SK-N-SH (cell line): ENCODE measurements at regions not wholly inside any gene's neighbourhood (a gene's known extent, or its start where the extent isn't known, plus 50 kb on each side); places are given as distances from the start of the nearest gene placed in this dataset.

Source experiments
- CTCF ChIA-PET: fragments of 300-600, 350-600 bp; formaldehyde crosslinking; extraction: SDS; loops from one replicate; lab custom pipeline; 2021; lab: Yijun Ruan, JAX
- POLR2A ChIA-PET: fragments of 350-600 bp; sonication (Branson Sonifier 250); formaldehyde crosslinking; extraction: SDS; loops from one replicate; lab custom pipeline; 2020; ENCODE audit warnings: antibody characterized with exemption, inconsistent platforms; lab: Yijun Ruan, JAX
- DNase-seq: peaks from one replicate; pipeline ENCODE4 v3.0.0; 2012
- H2AFZ ChIP-seq: fragments of 200-600 bp; sonication (generic); 2 replicates; pipeline ENCODE4 v1.8.1; 2016; ENCODE audit warnings: antibody characterized with exemption, mild to moderate bottlenecking, low read depth
- H3F3A ChIP-seq: fragments of 200-600 bp; sonication (generic); replicated peaks from 2 replicates; pipeline ENCODE3; 2016; ENCODE audit warnings: antibody characterized with exemption, mild to moderate bottlenecking; ENCODE audit not compliant: insufficient read depth
- H3K27ac ChIP-seq, 2 experiments: fragments of 200-500 bp in 1 of 2; fragments of 200-600 bp in 1 of 2; sonication (Bioruptor generic) in 1 of 2; sonication (generic), shearing (Covaris generic) in 1 of 2; 2 replicates each; pipeline versions ENCODE4 v1.5.1 to v1.6.1; 2014 to 2016; ENCODE audit warnings: low read depth in 2 of 2, inconsistent platforms in 1 of 2, low read length in 1 of 2, mild to moderate bottlenecking in 1 of 2, mixed read lengths in 1 of 2
- H3K27me3 ChIP-seq: fragments of 200-600 bp; sonication (generic), shearing (Covaris generic); 2 replicates; pipeline ENCODE4 v1.6.1; 2016; ENCODE audit warnings: mixed run types; ENCODE audit not compliant: insufficient read depth
- H3K36me3 ChIP-seq, 2 experiments: fragments of 200-500 bp in 1 of 2; fragments of 200-600 bp in 1 of 2; sonication (Bioruptor generic) in 1 of 2; sonication (generic) in 1 of 2; replicated peaks in 1 of 2; 2 replicates each; pipeline versions ENCODE3 to v1.5.1; 2014 to 2016; ENCODE audit warnings: low read length in 1 of 2, mild to moderate bottlenecking in 1 of 2; ENCODE audit not compliant: insufficient read depth in 2 of 2, control insufficient read depth in 1 of 2
- H3K4me1 ChIP-seq, 2 experiments: fragments of 200-500 bp in 1 of 2; fragments of 200-600 bp in 1 of 2; sonication (Bioruptor generic) in 1 of 2; sonication (generic), shearing (Covaris generic) in 1 of 2; 2 replicates each; pipeline versions ENCODE4 v1.5.1 to v1.6.1; 2014 to 2016; ENCODE audit warnings: low read depth in 1 of 2, low read length in 1 of 2, mixed run types in 1 of 2; ENCODE audit not compliant: insufficient read depth in 2 of 2, control insufficient read depth in 1 of 2
- H3K4me2 ChIP-seq: fragments of 200-600 bp; sonication (generic), shearing (Covaris generic); 2 replicates; pipeline ENCODE4 v1.6.1; 2017; ENCODE audit warnings: mixed run types
- H3K4me3 ChIP-seq, 2 experiments: fragments of 200-500 bp in 1 of 2; fragments of 200-600 bp in 1 of 2; sonication (Bioruptor generic) in 1 of 2; sonication (generic), shearing (Covaris generic) in 1 of 2; 2 replicates each; pipeline versions ENCODE4 v1.5.1 to v1.8.1; 2014 to 2016; ENCODE audit warnings: low read depth in 2 of 2, inconsistent platforms in 1 of 2, low read length in 1 of 2, mild to moderate bottlenecking in 1 of 2, mixed read lengths in 1 of 2, moderate library complexity in 1 of 2
- H3K79me2 ChIP-seq: fragments of 200-600 bp; sonication (generic); 2 replicates; pipeline ENCODE4 v1.8.1; 2017; ENCODE audit warnings: mild to moderate bottlenecking; ENCODE audit not compliant: insufficient read depth
- H3K9ac ChIP-seq: fragments of 200-600 bp; sonication (generic); 2 replicates; pipeline ENCODE4 v1.6.1; 2017; ENCODE audit warnings: mixed run types
- H3K9me2 ChIP-seq: fragments of 200-600 bp; sonication (generic); 2 replicates; pipeline ENCODE4 v1.6.1; 2017; ENCODE audit warnings: mixed run types
- H3K9me3 ChIP-seq: fragments of 200-600 bp; sonication (generic); 2 replicates; pipeline ENCODE4 v1.6.1; 2017; ENCODE audit warnings: mixed run types, mild to moderate bottlenecking, moderate library complexity
- H4K20me1 ChIP-seq: fragments of 200-600 bp; sonication (generic); 2 replicates; pipeline ENCODE4 v1.6.1; 2017; ENCODE audit warnings: mild to moderate bottlenecking, mixed run types; ENCODE audit not compliant: insufficient read depth
- CHD2 ChIP-seq: fragments of 150-350 bp; IDR thresholded peaks from 2 replicates; pipeline ENCODE4 v1.6.1; 2018; ENCODE audit warnings: low read length; ENCODE audit not compliant: partially characterized antibody
- CTCF ChIP-seq: fragments of 200-600 bp; sonication (generic); IDR thresholded peaks from 2 replicates; pipeline ENCODE4 v1.6.1; 2017; ENCODE audit warnings: antibody characterized with exemption, mild to moderate bottlenecking, moderate library complexity
- ELF1 ChIP-seq: IDR thresholded peaks from 2 replicates; pipeline ENCODE4 v1.4.0; 2012
- EP300 ChIP-seq, 2 experiments: IDR thresholded peaks; 2 replicates each; pipeline versions ENCODE4 v1.4.0 to v1.6.1; 2012; ENCODE audit warnings: borderline replicate concordance in 1 of 2, low read depth in 1 of 2, low read length in 1 of 2
- FOSL2 ChIP-seq: IDR thresholded peaks from 2 replicates; pipeline ENCODE4 v1.4.0; 2012; ENCODE audit warnings: low read depth, mild to moderate bottlenecking, moderate library complexity, borderline replicate concordance
- GABPA ChIP-seq: IDR thresholded peaks from 2 replicates; pipeline ENCODE4 v1.4.0; 2012; ENCODE audit warnings: low read depth, mild to moderate bottlenecking
- GATA2 ChIP-seq: sonication (generic); formaldehyde crosslinking; IDR thresholded peaks from 2 replicates; pipeline ENCODE4 v1.5.0; 2020; ENCODE audit warnings: mild to moderate bottlenecking, missing genetic modification reagents
- NFIC ChIP-seq: IDR thresholded peaks from 2 replicates; pipeline ENCODE4 v1.4.0; 2012; ENCODE audit warnings: borderline replicate concordance
- PBX3 ChIP-seq: IDR thresholded peaks from 2 replicates; pipeline ENCODE4; 2012
- RCOR1 ChIP-seq: fragments of 150-350 bp; IDR thresholded peaks from 2 replicates; pipeline ENCODE4 v1.6.1; 2017; ENCODE audit warnings: antibody characterized with exemption, low read length
- RFX5 ChIP-seq: IDR thresholded peaks from 2 replicates; pipeline ENCODE4 v1.6.1; 2012; ENCODE audit warnings: mild to moderate bottlenecking, improper control_type of control experiment, low read length
- RXRA ChIP-seq: IDR thresholded peaks from 2 replicates; pipeline ENCODE4 v1.4.0; 2012; ENCODE audit warnings: low read depth, mild to moderate bottlenecking, borderline replicate concordance
- TAF1 ChIP-seq: IDR thresholded peaks from 2 replicates; pipeline ENCODE4 v1.6.1; 2012; ENCODE audit warnings: low read depth, mild to moderate bottlenecking, low read length, moderate library complexity, borderline replicate concordance
- TEAD4 ChIP-seq: IDR thresholded peaks from 2 replicates; pipeline ENCODE4 v1.4.0; 2012; ENCODE audit warnings: mild to moderate bottlenecking, borderline replicate concordance; ENCODE audit not compliant: insufficient read depth
- USF1 ChIP-seq: IDR thresholded peaks from 2 replicates; pipeline ENCODE4 v1.4.0; 2012; ENCODE audit warnings: low read depth, borderline replicate concordance
- WGBS: methylation state at CpG from one replicate; pipeline ENCODE4 v1.1.6; 2017; ENCODE audit warnings: low lambda C conversion rate; 5-methylcytosine and 5-hydroxymethylcytosine counted together

GRCh38 chr4:147222906-147223305, 258.0 kb upstream of the EDNRA start:
- H3K36me3 ChIP-seq: no peaks in the 10 kb centered on the region
- ChIA-PET CTCF (no interaction called here), POLR2A (no interaction called here)
- H3K9ac ChIP-seq: no peak overlapping the region
- H3K4me2 ChIP-seq: no peak overlapping the region
- H3K9me3 ChIP-seq: no peaks in the 10 kb centered on the region
- TF ChIP-seq RXRA (no peak), USF1 (no peak), CTCF (no peak), NFIC (no peak), RFX5 (no peak), TAF1 (no peak), RCOR1 (no peak), FOSL2 (no peak)
- no peak overlapping the region for H3K4me3 ChIP-seq
- no peak overlapping the region for H2AFZ ChIP-seq
- no peaks in the 10 kb centered on the region for H3K27me3 ChIP-seq
- no peaks in the 10 kb centered on the region for H3K4me1 ChIP-seq
- H3F3A ChIP-seq: no peaks in the 10 kb centered on the region
- H3K9me2 ChIP-seq: no peaks in the 10 kb centered on the region
- no peaks in the 10 kb centered on the region for H4K20me1 ChIP-seq
- DNase-seq: no peak
- no peaks in the 10 kb centered on the region for H3K79me2 ChIP-seq
- WGBS: 48% methylated on average over 4 of the region's 4 CpGs
- no peak overlapping the region for H3K27ac ChIP-seq

GRCh38 chr4:147223576-147223975, 257.3 kb upstream of the EDNRA start:
- H3K27me3 ChIP-seq: no peaks in the 10 kb centered on the region
- TF ChIP-seq TEAD4 (no peak), RXRA (no peak), CHD2 (no peak), GATA2 (CRISPR knock-in tag) (no peak), RFX5 (no peak), ELF1 (no peak), PBX3 (no peak), GABPA (no peak), NFIC (no peak), EP300 (IDR thresholded peaks at IDR 0.05; ENCODE audit: borderline replicate concordance in 1 of 2, low read depth in 1 of 2, low read length in 1 of 2) (no peak)
- no peak overlapping the region for H2AFZ ChIP-seq
- H3K9me2 ChIP-seq: no peaks in the 10 kb centered on the region
- 87% methylated on average over 5 of the region's 5 CpGs for WGBS
- H3F3A ChIP-seq: no peaks in the 10 kb centered on the region
- no peak overlapping the region for H3K9ac ChIP-seq
- no peaks in the 10 kb centered on the region for H4K20me1 ChIP-seq
- no peaks in the 10 kb centered on the region for H3K9me3 ChIP-seq
- H3K27ac ChIP-seq: no peak overlapping the region
- no peak for DNase-seq
- ChIA-PET POLR2A (no interaction called here), CTCF (no interaction called here)
- H3K79me2 ChIP-seq: no peaks in the 10 kb centered on the region
- H3K4me2 ChIP-seq: no peak overlapping the region
- H3K4me3 ChIP-seq: no peak overlapping the region
- no peaks in the 10 kb centered on the region for H3K36me3 ChIP-seq
- no peaks in the 10 kb centered on the region for H3K4me1 ChIP-seq
